Natural killer cell (primary cell): ENCODE measurements at regions not wholly inside any gene's neighbourhood (a gene's known extent, or its start where the extent isn't known, plus 50 kb on each side); places are given as distances from the start of the nearest gene placed in this dataset.

Experiments
- ATAC-seq, 3 donors: fragments of 150-1000 bp in 2 of 3; fragments of 200-7000 bp in 1 of 3; cut with Tn5 transposase; 1 replicate in 1 of 3; 2 replicates in 2 of 3; pipeline ENCODE4 v1.10.0; 2021; ENCODE audit warnings: mild to moderate bottlenecking in 2 of 3, moderate library complexity in 2 of 3
- DNase-seq, 2 donors: peaks; one replicate each; pipeline versions ENCODE4 v3.0.0 to v3.0.0-alpha.2; 2013 to 2021; ENCODE audit warnings: mixed read lengths in 1 of 2
- H3K27ac ChIP-seq: one replicate; pipeline ENCODE4 v1.5.1; 2013; ENCODE audit warnings: mild to moderate bottlenecking, low read length
- H3K27me3 ChIP-seq: one replicate; pipeline ENCODE4 v1.6.1; 2013; ENCODE audit warnings: low read length; ENCODE audit not compliant: control insufficient read depth, insufficient read depth
- H3K36me3 ChIP-seq: one replicate; pipeline ENCODE4 v1.6.1; 2013; ENCODE audit warnings: low read length; ENCODE audit not compliant: control insufficient read depth, insufficient read depth
- H3K4me1 ChIP-seq: one replicate; pipeline ENCODE4 v1.6.1; 2013; ENCODE audit warnings: low read length; ENCODE audit not compliant: control insufficient read depth, insufficient read depth
- H3K4me3 ChIP-seq: one replicate; pipeline ENCODE4 v1.5.1; 2013; ENCODE audit warnings: low read length
- H3K9me3 ChIP-seq: one replicate; pipeline ENCODE4 v1.6.1; 2013; ENCODE audit warnings: low read length; ENCODE audit not compliant: control insufficient read depth, insufficient read depth
- H3K27ac Mint-ChIP-seq, 2 donors: one replicate each; pipeline ENCODE4 v1.8.0; 2022; ENCODE audit warnings: mild to moderate bottlenecking in 2 of 2, mixed read lengths in 2 of 2, moderate library complexity in 1 of 2
- H3K27me3 Mint-ChIP-seq, 2 donors: one replicate each; pipeline ENCODE4 v1.8.0; 2022; ENCODE audit warnings: low read depth in 2 of 2, mixed read lengths in 2 of 2
- H3K36me3 Mint-ChIP-seq: one replicate; pipeline ENCODE4 v1.8.0; 2022; ENCODE audit warnings: mixed read lengths
- H3K4me1 Mint-ChIP-seq, 2 donors: one replicate each; pipeline ENCODE4 v1.8.0; 2022; ENCODE audit warnings: mixed read lengths in 2 of 2
- H3K4me3 Mint-ChIP-seq: one replicate; pipeline ENCODE4 v1.8.0; 2022; ENCODE audit warnings: mild to moderate bottlenecking, moderate library complexity, mixed read lengths
- H3K9me3 Mint-ChIP-seq, 2 donors: one replicate each; pipeline ENCODE4 v1.8.0; 2022; ENCODE audit warnings: mixed read lengths in 2 of 2
- CTCF ChIP-seq: fragments of 200-600 bp; IDR thresholded peaks from one replicate; pipeline ENCODE4 v1.8.0; 2022; ENCODE audit warnings: antibody characterized with exemption
- WGBS: methylation state at CpG from one replicate; pipeline ENCODE4 v1.1.7; 2013; ENCODE audit warnings: missing lambda C conversion rate; ENCODE audit not compliant: insufficient coverage; 5-methylcytosine and 5-hydroxymethylcytosine counted together
- intact Hi-C: fragments of 100-400 bp; cut with micrococcal nuclease; formaldehyde crosslinking; loops from one replicate; pipeline ENCODE4 v1.14.2; 2022

- no peak overlapping the region for H3K27ac Mint-ChIP-seq
- H3K4me1 ChIP-seq, result no peaks in the 10 kb centered on the region
- intact Hi-C loops, result no loop called here
- no peaks in the 10 kb centered on the region for H3K9me3 ChIP-seq
- H3K4me3 ChIP-seq, result no peak overlapping the region
- H3K27me3 Mint-ChIP-seq, result no peaks in the 10 kb centered on the region
- H3K4me1 Mint-ChIP-seq, result no peaks in the 10 kb centered on the region
- H3K9me3 Mint-ChIP-seq, result peaks cover 0 to 6% of the 10 kb centered on the region in 2 donors
- DNase-seq (no peak), ATAC-seq (no peak)
- TF ChIP-seq CTCF, result no peak
- H3K4me3 Mint-ChIP-seq, result no peak overlapping the region
- no peaks in the 10 kb centered on the region for H3K36me3 Mint-ChIP-seq
- no peaks in the 10 kb centered on the region for H3K27me3 ChIP-seq
- no peak overlapping the region for H3K27ac ChIP-seq
- WGBS, result 100% methylated on average over 1 of the region's 3 CpGs
- H3K36me3 ChIP-seq, result no peaks in the 10 kb centered on the region
Observed at GRCh38 chr11:109762546-109762945, 330.6 kb upstream of the ZC3H12C start.

- no peaks in the 10 kb centered on the region for H3K36me3 ChIP-seq
Observed at GRCh38 chr11:109765709-109766311, 327.4 kb upstream of the ZC3H12C start.

GRCh38 chr11:109769858-109770257 lies 323.3 kb upstream of the ZC3H12C start:
- DNase-seq (no peak), ATAC-seq (no peak)
- WGBS, result 82% methylated on average over 4 of the region's 4 CpGs
- Mint-ChIP-seq H3K4me3 (no peak overlapping the region), H3K27ac (no peak overlapping the region), H3K27me3 (no peaks in the 10 kb centered on the region), H3K9me3 (peaks cover 0 to 5% of the 10 kb centered on the region in 2 donors), H3K4me1 (peaks cover 0 to 5% of the 10 kb centered on the region in 2 donors), H3K36me3 (no peaks in the 10 kb centered on the region)
- no peak overlapping the region for H3K4me3 ChIP-seq
- no peaks in the 10 kb centered on the region for H3K9me3 ChIP-seq
- H3K27ac ChIP-seq, result no peak overlapping the region
- no peaks in the 10 kb centered on the region for H3K36me3 ChIP-seq
- no peaks in the 10 kb centered on the region for H3K4me1 ChIP-seq
- no peak for TF ChIP-seq CTCF
- H3K27me3 ChIP-seq, result no peaks in the 10 kb centered on the region
- intact Hi-C loops, result no loop called here

More at GRCh38 chr11:109765709-109766311, 327.4 kb upstream of the ZC3H12C start:
- Mint-ChIP-seq H3K9me3 (peaks cover 0 to 4% of the 10 kb centered on the region in 2 donors), H3K27me3 (no peaks in the 10 kb centered on the region), H3K36me3 (no peaks in the 10 kb centered on the region), H3K4me1 (no peaks in the 10 kb centered on the region), H3K4me3 (no peak overlapping the region), H3K27ac (no peak overlapping the region)
- Histone ChIP-seq H3K27me3 (no peaks in the 10 kb centered on the region), H3K27ac (no peak overlapping the region), H3K4me3 (no peak overlapping the region), H3K4me1 (no peaks in the 10 kb centered on the region), H3K9me3 (no peaks in the 10 kb centered on the region)
- ATAC-seq, result no peak
- TF ChIP-seq CTCF, result no peak
- DNase-seq, result no peak
- intact Hi-C loops, result no loop called here
- 87% methylated on average over 4 of the region's 5 CpGs for WGBS

GRCh38 chr11:109770323-109770722 lies 322.9 kb upstream of the ZC3H12C start:
- no peaks in the 10 kb centered on the region for H3K9me3 ChIP-seq
- H3K36me3 ChIP-seq, result no peaks in the 10 kb centered on the region
- no peak for ATAC-seq
- Mint-ChIP-seq H3K27ac (no peak overlapping the region), H3K4me3 (no peak overlapping the region), H3K4me1 (peaks cover 0 to 5% of the 10 kb centered on the region in 2 donors), H3K36me3 (no peaks in the 10 kb centered on the region), H3K9me3 (peaks cover 0 to 5% of the 10 kb centered on the region in 2 donors), H3K27me3 (no peaks in the 10 kb centered on the region)
- H3K4me1 ChIP-seq, result no peaks in the 10 kb centered on the region
- intact Hi-C loops, result no loop called here
- TF ChIP-seq CTCF, result no peak
- no peak for DNase-seq
- no peak overlapping the region for H3K4me3 ChIP-seq
- no peak overlapping the region for H3K27ac ChIP-seq
- H3K27me3 ChIP-seq, result no peaks in the 10 kb centered on the region
